GM21515 (cell line): ENCODE measurements at regions not wholly inside any gene's neighbourhood (a gene's known extent, or its start where the extent isn't known, plus 50 kb on each side); places are given as distances from the start of the nearest gene placed in this dataset.

Experiments used
- ATAC-seq: cut with Tn5 transposase; IDR thresholded peaks from one replicate; pipeline ENCODE4 v1.9.1; 2021; ENCODE audit not compliant: unreplicated experiment

DNA sequence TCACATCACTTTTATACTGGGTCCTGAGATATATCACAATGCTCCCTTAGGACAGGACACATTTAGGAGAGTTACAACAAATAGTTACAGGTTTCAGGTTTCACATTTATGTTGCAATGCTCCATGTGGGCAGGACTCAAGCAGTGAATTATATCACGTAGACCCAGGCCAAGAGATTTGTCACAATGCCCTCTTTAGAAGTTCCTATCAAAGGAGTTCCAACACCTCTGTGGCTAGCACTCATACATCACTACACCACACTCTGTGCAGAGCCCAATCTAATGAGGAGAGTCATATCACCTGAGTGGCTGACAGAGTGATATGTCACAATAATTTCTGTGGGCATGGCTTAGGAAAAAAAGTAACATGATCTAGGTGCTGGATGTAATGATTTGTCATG, 1068.2 kb upstream of the AMELY start:
- no peak for ATAC-seq

DNA sequence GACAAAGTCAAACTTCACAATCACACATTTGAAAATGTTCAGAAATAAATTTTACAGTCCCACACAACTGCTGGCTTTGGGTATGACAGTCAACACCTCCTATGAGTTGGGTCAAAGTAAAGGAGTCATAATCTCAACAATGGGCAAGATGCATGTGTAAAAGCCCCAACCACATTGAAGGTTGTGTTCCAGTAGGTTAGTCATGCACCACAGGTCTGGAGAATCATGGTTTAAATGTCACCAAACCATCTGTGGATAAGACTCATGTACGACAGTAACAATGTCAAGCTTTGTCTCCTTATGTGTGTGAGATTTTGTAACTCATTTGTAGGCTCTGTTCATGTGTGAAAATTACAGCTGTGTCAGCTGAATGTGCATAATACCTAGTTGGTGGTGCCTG, 1065.7 kb upstream of the AMELY start:
- no peak for ATAC-seq

DNA sequence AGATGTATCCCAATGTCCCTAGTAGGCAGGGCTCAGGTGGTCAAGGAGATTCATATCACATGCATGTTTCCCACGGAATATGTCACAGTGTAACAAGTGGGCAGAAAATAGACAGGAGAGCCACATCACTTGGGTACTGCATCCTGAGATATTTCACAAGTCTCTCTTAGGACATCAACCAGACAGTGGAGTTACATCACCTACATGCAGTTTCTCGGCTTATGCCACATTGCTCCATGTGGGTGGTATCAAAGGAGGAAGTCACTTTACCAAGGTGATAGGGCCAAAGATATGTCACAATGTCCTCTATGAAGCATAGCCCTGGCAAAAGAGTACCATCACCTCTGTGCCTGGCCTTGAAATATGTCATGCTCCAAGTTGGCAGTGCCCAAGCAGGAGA, 1056.7 kb upstream of the AMELY start:
- no peak for ATAC-seq

DNA sequence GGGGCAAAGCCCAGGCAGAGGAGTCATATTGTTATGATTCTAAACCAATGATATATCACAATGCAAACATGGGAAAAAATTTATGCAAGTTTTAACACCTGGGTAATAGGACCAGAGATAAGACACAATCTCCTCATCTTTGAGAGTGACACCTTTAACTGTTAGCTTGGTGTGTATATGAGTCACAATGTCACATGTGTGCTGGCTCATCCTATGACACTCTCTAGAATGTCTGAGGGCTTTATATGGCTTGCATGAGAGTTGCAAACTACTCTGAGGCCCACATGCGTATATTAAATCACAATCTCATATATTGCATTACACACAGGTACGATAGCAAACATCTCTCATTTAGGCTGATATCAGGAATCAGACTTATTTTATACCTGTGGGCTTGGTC, 1055.4 kb upstream of the AMELY start:
- no peak for ATAC-seq

DNA sequence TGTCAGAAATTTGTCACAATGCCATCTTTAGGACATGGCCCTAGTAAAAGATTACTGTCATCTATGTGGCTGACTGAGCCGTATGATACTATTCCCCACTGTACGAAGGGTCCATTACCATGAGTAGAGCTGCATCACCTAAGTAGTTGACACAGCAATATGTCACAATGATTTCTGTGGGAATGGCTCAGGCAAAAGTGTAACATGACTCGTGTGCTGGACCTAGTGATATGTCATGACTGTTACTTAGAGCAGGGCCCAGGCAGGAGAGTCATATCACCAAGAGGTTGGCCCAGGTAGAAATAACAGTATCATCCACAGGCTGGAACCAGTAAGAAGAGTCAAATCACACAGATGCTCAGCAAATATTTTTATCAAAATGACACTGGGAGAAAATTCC, 1051.8 kb upstream of the AMELY start:
- ATAC-seq = no peak

DNA sequence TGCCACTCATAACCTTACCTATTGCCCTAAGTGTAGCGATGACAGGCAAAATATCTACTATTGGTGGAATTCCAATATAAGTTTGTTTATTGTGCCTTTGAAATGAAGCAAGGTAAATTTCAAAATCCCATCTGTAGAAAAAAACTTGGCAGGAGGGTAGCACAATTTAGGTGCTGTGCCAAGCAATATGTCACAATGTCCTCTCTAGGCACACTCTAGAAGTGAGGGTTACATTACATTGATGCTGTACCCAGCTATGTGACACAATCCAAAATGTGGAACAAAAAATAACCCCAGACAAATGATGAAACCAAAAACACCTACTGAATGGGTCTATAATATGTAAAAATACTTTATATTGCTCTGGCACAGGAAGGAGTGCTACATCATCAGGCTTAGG, 1050.8 kb upstream of the AMELY start:
- no peak for ATAC-seq

DNA sequence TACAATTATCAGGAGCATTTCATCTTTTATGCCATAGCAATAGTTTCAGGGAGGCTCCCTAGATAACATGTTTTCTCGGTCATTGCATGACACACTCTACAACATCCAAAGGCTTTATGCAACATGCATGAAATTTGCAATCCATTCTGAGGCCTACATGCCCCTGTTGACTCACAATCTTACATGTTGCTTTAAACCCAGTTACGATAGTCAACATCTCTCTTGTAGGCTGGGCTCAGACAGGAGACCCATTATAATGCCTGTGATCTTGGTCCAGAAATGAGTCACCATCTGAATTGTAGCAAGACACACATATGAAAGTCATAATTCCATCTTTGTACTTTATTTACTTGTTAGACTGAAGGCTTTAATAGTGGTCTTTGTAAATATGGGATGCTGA, 1050.3 kb upstream of the AMELY start:
- no peak for ATAC-seq

DNA sequence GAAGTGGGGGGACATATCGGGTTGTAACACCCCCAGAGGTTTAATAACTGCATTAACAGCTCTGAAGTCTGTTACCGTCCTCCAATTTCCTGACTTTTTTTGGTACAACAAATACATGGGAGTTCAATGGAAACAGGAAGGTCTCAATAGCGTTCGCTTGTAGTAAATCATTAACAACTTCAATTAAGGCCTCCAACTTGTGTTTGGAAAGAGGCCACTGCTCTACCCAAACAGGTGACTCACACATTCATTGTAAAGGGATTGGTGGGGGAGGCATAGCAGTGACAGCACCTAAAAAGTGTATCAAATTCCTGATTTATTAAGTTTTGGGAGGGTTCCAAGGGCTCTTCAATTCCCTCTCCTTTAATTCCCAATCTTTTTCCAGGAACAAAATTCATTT, 1046.2 kb upstream of the AMELY start:
- ATAC-seq = no peak

DNA sequence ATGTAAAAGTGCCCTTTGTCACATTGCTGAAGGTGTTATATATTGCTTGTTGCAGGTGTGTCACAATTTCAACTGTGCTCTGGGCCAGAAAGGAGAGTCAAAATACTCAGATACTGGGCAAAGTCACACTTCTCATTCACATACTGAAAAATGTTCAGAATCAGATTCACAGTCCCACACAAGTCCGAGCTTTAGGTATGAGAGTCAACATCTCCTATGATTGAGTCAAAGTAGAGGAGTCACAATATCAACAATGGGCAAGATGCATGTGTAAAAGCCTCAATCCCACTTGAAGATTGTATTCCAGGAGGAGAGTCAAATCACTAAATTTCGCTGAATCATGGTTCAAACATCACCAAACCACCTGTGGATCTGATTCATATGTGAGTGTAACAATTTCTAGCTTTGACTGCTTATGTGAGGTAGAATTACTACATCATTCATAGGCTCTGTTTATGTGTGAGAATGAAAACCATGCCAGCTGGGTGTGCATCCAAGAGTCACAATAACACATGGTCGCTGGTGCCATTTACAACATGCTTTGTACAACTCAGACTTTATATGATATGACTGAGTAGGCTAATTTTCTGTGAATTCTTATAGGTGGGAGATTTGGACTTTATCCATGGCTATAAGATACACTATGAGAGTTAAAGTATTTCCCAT, 1039.8 kb upstream of the AMELY start:
- ATAC-seq = no peak

DNA sequence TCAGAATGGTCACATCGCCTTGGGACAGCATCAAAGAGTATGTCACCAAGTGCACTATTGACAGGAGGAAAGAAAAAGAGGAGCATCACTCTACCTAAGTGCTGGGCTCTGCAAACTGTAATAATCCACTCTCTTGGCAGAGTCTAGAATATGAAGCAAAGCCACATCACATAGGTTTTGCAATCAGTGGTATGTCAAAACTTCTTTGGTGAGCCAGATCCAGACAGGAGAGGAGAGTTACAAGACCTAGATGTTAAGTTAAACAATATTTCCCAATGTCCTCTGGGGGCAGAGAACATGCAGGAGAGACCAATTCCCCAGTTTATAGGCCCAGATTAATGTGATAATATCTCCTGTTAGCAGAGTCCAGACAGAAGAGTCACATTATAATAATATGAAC, 1032.6 kb upstream of the AMELY start:
- ATAC-seq = no peak

DNA sequence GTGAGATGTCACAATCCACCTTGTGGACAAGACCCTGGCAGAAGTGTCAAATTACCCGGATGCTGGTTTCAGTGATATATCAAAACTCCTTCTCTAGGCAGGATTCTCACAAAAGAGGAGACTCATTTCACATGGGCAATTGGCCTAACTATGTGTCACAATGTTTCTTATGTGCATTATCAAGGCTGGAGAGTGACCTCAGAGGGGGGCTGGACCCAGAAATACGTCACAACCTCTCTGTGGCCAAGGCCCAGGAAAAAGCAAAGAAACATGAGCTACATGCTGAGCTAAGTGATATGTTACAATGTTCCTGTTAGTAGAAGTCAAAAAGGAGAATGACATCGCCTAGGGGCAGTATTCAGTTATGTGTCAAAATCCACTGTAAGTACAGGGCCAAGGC, 1031.2 kb upstream of the AMELY start:
- no peak for ATAC-seq

DNA sequence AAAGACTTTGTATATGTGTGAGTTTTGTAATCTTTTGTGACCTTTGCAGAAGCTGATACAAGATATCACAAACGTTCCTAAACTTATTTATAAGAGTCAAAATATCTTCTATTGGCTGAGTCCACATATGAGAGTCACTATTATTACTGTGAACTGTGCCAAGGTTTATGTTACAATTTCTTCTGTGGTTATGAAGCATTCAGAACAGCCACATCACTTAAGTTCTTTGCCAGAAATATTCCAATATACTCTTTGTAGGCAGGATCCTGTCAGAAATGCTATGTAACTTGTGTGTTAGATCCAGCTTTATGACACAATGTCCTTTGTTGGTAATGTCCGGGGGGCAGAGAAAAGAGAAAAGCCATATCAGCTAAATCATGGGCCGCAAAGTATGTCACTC, 1030.3 kb upstream of the AMELY start:
- ATAC-seq = no peak

DNA sequence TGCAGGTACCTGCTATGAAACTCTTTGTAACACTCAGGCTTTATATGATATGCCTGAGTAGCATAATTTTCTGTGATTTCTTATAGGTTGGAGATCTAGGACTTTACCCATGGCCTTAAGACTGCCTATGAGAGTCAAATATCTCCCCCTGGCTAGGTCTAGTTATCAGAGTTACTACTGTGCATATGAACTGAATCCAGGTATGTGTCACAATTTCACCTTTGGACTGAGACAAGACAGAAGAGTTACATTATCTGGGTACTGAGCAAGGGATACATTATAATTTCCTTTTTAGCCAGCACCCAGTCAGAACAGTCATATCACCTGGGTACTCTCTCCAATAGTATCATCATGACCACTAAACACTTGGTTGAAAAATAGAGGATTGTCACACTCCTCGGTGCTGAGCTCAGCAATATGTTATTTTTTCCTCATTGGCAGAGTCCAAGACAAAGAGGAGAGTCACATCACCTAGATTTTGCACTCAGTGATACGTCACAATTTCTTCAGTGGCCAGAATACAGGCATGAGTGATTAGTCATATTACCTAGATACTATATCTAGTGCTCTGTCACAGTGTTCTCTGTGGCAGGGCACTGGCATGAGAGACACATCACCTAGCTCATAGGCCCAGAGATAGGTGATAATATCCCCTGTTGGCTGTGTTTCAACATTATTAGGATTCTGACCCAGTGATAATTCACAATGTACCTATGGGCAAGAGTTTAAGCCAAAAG, 1027.6 kb upstream of the AMELY start:
- no peak for ATAC-seq

DNA sequence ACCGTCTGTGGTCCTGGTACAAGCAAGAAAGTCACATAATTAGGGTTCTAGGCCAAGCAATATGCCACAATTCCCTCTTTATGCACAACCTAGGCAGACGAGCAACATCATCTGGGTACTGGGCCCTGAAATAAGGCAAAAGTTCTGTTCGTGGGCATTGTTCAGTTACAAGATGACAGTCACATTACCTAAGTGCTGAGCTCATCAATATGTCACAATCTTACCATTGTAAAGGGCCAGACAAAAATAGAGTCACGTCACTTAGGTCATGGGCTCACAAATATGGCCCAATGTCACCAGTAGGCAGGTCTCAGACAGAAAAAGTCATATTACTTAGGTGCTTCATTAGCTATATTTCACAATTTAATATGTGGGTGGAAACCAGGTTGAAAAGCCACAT, 1025.3 kb upstream of the AMELY start:
- no peak for ATAC-seq

DNA sequence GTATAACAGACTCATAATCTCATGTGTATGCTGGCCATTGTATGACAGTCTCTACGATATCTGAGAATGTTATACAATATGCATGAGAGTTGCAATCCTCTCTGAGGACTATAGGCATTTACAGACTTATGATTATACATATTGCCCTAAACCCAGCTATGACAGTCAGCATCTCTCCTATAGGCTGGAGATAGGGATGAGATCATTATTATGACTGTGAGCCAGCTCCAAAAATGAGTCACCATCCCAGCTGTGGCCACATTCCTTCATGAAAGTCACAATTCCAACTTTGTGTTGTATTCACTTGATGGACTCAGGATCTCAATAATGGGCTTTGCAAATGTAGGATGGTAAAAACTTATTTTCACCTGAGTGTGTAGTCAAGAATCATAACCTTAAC, 1024.5 kb upstream of the AMELY start:
- ATAC-seq = no peak

DNA sequence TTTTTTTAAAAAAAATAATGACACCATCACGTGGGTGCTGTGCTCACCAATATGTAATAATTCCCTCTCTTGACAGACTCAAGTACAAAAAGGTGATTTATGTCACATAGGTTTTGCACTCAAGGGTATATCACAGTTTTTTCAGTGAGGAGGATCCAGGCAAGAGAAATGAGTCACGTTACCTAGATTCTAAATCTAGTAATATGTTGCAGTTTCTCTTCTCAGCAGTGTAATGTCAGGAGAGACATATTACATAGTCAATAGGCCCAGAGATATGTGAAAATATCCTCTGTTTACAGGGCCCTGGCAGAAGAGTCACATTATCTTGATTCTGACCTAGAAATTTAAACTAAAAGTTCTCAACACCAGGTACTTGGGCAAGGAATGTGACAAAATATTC, 1024.1 kb upstream of the AMELY start:
- no peak for ATAC-seq

DNA sequence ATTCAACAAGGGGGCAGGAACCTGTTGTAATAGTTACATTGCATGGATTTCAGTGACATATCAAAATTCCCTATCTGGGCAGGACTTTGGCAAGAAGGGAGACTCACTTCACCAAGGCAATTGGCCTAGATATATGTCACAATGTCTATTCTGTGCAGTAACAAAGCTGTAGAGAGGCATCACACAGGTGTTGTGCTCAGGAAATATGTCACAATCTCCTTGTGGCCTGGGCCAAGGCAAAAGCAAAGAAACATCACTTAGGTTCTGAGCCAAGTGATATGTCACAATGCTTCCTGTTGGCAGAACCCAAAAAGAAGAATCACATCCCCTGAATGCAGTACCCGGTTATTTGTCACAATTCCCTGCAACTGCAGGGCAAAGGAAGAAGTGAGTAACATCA, 1020.9 kb upstream of the AMELY start:
- no peak for ATAC-seq

DNA sequence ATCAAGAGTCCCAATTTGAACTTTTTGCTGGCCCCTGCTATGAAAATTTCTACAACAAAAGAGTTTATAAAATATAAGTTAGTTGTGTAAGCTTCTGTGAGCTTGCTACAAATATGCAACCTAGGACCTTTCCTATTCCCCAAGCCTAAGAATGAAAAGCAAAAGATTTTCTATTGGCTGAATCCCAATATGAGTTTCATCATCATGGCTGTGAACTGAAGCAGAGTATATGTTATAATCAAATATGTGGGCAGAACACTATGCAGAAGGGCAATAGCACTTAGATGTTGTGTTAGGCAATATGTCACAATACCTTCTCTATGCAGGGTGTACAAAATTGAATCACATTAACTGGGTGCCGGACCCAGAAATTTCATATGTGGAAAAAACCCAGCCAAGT, 1018.3 kb upstream of the AMELY start:
- no peak for ATAC-seq

DNA sequence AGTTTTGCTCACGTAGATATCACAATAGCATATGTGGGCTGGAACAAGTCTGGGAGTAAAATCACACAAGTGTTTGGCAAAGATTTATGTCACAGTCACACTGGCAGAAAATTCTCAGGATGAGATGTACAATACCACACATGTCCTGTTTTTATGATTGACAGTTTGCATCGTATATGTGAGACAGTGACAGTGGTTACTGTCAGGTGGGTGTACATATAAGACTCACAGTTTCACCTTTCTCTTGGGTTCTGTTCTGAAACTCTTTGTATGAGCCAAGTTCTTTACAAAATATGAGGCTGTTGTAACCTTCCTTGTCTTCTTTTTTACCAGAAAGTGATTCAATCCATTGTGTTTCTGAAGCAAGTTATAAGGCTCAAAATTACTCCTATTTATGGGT, 1012.5 kb upstream of the AMELY start:
- ATAC-seq = no peak

DNA sequence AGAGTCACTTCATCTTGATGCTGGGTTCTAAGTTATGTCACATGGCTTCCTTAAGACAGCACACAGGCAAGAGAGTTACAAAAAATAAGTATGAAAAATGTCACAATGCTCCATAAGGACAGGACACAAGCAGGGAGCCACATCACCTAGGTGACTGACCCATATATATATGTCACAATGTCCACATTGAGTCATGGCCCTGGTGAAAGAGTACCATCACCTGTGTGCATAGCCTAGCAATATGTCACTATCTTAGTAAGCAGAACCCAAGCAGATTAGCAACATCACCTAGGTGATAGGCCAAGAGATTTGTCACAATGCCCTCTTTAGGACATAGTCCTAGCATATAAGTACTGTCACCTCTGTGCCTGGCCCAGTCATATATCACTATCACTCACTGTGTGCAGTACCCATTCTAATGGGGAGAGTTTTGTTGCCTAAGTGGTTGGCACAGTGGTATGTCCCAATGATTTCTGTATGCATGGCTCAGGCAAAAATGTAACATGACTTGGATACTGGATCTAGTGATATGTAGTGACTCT, 1012.0 kb upstream of the AMELY start:
- ATAC-seq = no peak

DNA sequence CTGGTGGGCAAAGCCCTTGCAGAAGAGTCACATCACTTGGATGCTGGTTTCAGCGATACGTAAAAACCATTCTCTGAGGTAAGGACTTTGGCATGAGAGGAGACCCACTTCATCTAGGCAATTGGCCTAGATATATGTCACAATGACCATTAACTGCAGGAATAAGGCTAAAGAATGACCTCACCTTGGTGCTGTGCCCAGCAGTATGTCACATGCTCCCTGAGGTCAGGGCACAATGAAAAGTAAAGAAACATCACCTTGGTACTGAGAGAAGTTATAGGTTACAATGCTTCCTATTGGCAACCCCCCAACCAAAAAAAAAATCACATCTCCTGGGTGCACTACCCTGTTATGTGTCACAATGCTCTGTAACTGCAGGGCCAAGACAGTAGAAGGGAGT, 1008.8 kb upstream of the AMELY start:
- no peak for ATAC-seq

DNA sequence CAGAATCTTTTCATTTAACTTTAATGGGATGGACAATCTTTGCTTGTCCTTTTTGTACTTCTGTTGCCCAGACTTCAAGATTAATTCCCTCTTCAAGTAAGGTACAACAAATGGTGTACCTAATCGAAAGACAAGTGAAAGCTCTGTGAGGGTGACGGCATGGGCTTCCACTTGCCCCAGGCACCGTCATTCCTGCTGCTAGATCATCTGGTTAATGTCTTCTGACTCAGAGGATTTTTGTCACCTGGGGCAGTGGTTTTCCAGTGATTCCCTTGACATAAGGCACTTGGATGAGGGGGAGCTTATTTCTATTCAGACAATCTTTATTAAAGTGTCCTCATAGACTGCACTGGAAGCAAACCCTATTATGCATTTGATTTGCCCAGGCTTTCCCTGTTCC, 977.0 kb upstream of the AMELY start:
- ATAC-seq = no peak

DNA sequence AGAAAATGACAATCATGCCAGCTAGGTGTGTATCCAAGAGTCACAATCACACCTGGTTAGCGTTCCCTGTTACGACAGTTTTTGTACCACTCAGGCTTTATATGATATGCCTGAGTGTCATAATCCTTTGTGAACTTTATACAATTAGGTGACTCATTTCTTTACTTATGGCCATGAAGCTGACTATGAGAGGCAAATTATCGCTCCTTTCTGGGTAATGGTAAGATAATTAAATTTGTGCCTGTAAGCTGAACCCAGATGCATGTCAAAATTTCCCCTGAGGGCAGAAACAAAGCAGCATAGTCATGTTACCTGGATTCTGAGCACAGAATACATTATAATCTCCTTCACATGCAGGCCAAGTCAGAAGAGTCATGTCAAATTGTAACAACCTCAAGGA, 970.1 kb upstream of the AMELY start:
- ATAC-seq = no peak
